HEK293 (cell line): ENCODE measurements at regions not wholly inside any gene's neighbourhood (a gene's known extent, or its start where the extent isn't known, plus 50 kb on each side); places are given as distances from the start of the nearest gene placed in this dataset.

Source experiments
- CTCF ChIP-seq: fragments of 450-650 bp; formaldehyde crosslinking; IDR thresholded peaks from 2 replicates; pipeline ENCODE4 v1.5.1; 2016; ENCODE audit warnings: missing biosample characterization, missing genetic modification characterization
- YY1 ChIP-seq: fragments of 450-650 bp; formaldehyde crosslinking; IDR thresholded peaks from 2 replicates; pipeline ENCODE4 v1.5.1; 2018; ENCODE audit warnings: missing biosample characterization, missing genetic modification characterization
- ZBTB48 ChIP-seq: fragments of 450-650 bp; formaldehyde crosslinking; IDR thresholded peaks from 2 replicates; pipeline ENCODE4 v1.5.1; 2016; ENCODE audit warnings: missing biosample characterization, missing genetic modification characterization
- ZNF155 ChIP-seq: fragments of 450-650 bp; formaldehyde crosslinking; IDR thresholded peaks from 2 replicates; pipeline ENCODE4 v1.5.1; 2016; ENCODE audit warnings: missing biosample characterization, missing genetic modification characterization
- ZNF174 ChIP-seq: fragments of 450-650 bp; formaldehyde crosslinking; IDR thresholded peaks from 2 replicates; pipeline ENCODE4 v1.5.0; 2017; ENCODE audit warnings: missing biosample characterization, mild to moderate bottlenecking, missing genetic modification characterization
- ZNF184 ChIP-seq: fragments of 450-650 bp; IDR thresholded peaks from 2 replicates; pipeline ENCODE4 v1.5.1; 2018; ENCODE audit warnings: missing biosample characterization, mild to moderate bottlenecking, missing genetic modification characterization
- ZNF274 ChIP-seq, 2 experiments: fragments of 200-500 bp in 1 of 2; fragments of 450-650 bp in 1 of 2; sonication (Bioruptor generic) in 1 of 2; formaldehyde crosslinking in 1 of 2; IDR thresholded peaks; 2 replicates each; pipeline versions ENCODE4 v1.5.1 to v1.6.1; 2014 to 2016; ENCODE audit warnings: borderline replicate concordance in 1 of 2, inconsistent platforms in 1 of 2, low read length in 1 of 2, missing biosample characterization in 1 of 2, missing genetic modification characterization in 1 of 2
- ZNF341 ChIP-seq: fragments of 450-650 bp; formaldehyde crosslinking; IDR thresholded peaks from 2 replicates; pipeline ENCODE4; 2016; ENCODE audit warnings: low read depth, missing biosample characterization, missing genetic modification characterization
- ZNF555 ChIP-seq: fragments of 450-650 bp; formaldehyde crosslinking; conservative IDR thresholded peaks from 2 replicates; pipeline ENCODE4 v1.5.1; 2017; ENCODE audit warnings: missing biosample characterization, mild to moderate bottlenecking, missing genetic modification characterization, inconsistent platforms
- ZNF629 ChIP-seq: fragments of 450-650 bp; formaldehyde crosslinking; IDR thresholded peaks from 2 replicates; pipeline ENCODE4 v1.5.1; 2017; ENCODE audit warnings: missing biosample characterization, missing genetic modification characterization
- ZNF830 ChIP-seq: fragments of 450-650 bp; IDR thresholded peaks from 2 replicates; pipeline ENCODE4 v1.5.0; 2018; ENCODE audit warnings: missing biosample characterization, missing genetic modification characterization, low read depth, mild to moderate bottlenecking, moderate library complexity
- TF ChIP-seq, protein P1 (sequence below): fragments of 450-650 bp; formaldehyde crosslinking; IDR thresholded peaks from 2 replicates; pipeline ENCODE4 v1.5.1; 2016; ENCODE audit warnings: missing biosample characterization, missing genetic modification characterization
- TF ChIP-seq, protein P2 (sequence below): IDR thresholded peaks from 2 replicates; pipeline ENCODE4 v1.6.1; 2011; ENCODE audit warnings: mild to moderate bottlenecking, low read depth, low read length, borderline replicate concordance

- TF ChIP-seq ZNF274 (IDR thresholded peaks at IDR 0.05; ENCODE audit: low read length) (no peak), ZNF274 (tag by site-specific recombination; IDR thresholded peaks at IDR 0.05; ENCODE audit: borderline replicate concordance) (no peak), ZNF184 (tag by site-specific recombination) (no peak), ZBTB48 (tag by site-specific recombination) (no peak), ZNF155 (tag by site-specific recombination) (no peak), ZNF830 (tag by site-specific recombination) (no peak), ZNF174 (tag by site-specific recombination) (no peak), ZNF555 (tag by site-specific recombination) (no peak), CTCF (no peak), YY1 (no peak), ZNF629 (no peak), ZNF341 (tag by site-specific recombination) (no peak)
- TF ChIP-seq, protein P1, sequence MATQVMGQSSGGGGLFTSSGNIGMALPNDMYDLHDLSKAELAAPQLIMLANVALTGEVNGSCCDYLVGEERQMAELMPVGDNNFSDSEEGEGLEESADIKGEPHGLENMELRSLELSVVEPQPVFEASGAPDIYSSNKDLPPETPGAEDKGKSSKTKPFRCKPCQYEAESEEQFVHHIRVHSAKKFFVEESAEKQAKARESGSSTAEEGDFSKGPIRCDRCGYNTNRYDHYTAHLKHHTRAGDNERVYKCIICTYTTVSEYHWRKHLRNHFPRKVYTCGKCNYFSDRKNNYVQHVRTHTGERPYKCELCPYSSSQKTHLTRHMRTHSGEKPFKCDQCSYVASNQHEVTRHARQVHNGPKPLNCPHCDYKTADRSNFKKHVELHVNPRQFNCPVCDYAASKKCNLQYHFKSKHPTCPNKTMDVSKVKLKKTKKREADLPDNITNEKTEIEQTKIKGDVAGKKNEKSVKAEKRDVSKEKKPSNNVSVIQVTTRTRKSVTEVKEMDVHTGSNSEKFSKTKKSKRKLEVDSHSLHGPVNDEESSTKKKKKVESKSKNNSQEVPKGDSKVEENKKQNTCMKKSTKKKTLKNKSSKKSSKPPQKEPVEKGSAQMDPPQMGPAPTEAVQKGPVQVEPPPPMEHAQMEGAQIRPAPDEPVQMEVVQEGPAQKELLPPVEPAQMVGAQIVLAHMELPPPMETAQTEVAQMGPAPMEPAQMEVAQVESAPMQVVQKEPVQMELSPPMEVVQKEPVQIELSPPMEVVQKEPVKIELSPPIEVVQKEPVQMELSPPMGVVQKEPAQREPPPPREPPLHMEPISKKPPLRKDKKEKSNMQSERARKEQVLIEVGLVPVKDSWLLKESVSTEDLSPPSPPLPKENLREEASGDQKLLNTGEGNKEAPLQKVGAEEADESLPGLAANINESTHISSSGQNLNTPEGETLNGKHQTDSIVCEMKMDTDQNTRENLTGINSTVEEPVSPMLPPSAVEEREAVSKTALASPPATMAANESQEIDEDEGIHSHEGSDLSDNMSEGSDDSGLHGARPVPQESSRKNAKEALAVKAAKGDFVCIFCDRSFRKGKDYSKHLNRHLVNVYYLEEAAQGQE (tag by site-specific recombination), result no peak
- TF ChIP-seq, protein P2, sequence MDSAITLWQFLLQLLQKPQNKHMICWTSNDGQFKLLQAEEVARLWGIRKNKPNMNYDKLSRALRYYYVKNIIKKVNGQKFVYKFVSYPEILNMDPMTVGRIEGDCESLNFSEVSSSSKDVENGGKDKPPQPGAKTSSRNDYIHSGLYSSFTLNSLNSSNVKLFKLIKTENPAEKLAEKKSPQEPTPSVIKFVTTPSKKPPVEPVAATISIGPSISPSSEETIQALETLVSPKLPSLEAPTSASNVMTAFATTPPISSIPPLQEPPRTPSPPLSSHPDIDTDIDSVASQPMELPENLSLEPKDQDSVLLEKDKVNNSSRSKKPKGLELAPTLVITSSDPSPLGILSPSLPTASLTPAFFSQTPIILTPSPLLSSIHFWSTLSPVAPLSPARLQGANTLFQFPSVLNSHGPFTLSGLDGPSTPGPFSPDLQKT, result no peak
These were observed 84.7 kb downstream of the SEM1 start for GRCh38 chr7:96624954-96625353.
